ENCODE measurements at regions not wholly inside any gene's neighbourhood (a gene's known extent, or its start where the extent isn't known, plus 50 kb on each side); places are given as distances from the start of the nearest gene placed in this dataset.
"Not testable (repeated sequence)": the region's sequence is repeated elsewhere in the genome, so short reads cannot be mapped to it uniquely, and the experiment has no call there.

DNA sequence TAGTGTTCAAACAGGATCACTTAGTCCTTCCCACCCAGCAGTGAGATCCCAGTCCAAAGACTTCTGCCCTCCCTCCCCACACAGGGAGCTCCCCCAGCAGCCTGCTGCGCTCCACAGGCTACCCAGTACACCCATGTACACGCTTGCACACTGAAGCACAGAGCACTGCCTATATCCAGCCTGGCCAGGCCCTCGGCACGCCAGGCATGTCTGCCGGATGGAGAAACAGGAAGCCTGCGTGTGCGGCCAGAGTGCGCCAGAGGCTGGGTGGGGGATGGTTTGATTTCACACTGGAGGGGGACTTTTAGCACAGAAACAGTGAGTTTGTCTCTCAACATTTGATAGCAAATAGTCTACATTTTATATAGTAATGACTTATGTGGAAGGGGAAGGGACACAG lies 833.5 kb upstream of the IGFBP7 start:
- DNase-seq (ENCODE audit: low read depth) = peak; percentile 72
- TF ChIP-seq, protein P1, sequence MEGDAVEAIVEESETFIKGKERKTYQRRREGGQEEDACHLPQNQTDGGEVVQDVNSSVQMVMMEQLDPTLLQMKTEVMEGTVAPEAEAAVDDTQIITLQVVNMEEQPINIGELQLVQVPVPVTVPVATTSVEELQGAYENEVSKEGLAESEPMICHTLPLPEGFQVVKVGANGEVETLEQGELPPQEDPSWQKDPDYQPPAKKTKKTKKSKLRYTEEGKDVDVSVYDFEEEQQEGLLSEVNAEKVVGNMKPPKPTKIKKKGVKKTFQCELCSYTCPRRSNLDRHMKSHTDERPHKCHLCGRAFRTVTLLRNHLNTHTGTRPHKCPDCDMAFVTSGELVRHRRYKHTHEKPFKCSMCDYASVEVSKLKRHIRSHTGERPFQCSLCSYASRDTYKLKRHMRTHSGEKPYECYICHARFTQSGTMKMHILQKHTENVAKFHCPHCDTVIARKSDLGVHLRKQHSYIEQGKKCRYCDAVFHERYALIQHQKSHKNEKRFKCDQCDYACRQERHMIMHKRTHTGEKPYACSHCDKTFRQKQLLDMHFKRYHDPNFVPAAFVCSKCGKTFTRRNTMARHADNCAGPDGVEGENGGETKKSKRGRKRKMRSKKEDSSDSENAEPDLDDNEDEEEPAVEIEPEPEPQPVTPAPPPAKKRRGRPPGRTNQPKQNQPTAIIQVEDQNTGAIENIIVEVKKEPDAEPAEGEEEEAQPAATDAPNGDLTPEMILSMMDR (conservative IDR thresholded peaks at IDR 0.05; ENCODE audit: low read depth, low read length) = no peak

DNA sequence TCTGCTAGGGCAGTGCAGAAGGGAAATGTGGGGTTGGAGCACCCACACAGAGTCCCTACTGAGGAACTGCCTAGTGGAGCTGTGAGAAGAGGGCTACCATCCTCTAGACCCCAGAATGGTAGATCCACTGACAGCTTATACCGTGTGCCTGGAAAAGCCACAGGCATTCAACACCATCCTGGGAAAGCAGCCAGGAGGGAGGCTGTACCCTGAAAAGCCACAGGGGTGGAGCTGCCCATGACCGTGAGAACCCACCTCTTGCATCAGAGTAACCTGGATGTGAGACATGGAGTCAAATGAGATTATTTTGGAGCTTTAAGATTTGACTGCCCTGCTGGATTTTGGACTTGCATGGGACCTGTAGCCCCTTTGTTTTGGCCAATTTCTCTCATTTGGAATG lies 827.1 kb upstream of the IGFBP7 start:
- not testable (repeated sequence) for DNase-seq (ENCODE audit: low read depth); H3K4me3 ChIP-seq (ENCODE audit: low read depth, low read length)

More for the DNA sequence above, 833.5 kb upstream of the IGFBP7 start:
- no peak overlapping the region for H3K4me3 ChIP-seq (ENCODE audit: low read depth, low read length)

DNA sequence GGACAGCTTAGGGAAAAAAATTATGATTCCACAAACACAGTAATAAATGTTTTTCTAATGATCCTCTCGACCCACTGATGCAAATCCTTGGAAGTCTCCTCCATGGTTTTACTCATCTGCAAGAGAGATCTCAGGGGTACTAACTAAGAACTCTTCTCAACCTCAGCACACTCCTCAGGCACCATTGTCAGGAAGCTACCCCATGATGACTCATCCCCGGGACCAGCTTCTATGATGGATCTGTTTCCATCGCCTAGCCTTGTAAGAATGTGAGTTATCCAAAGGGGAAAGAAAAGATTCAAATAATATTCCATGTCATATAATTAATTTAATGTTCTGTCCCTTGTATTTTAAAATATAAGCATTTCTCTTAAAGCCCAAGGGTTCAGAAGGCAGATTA lies 816.1 kb upstream of the IGFBP7 start:
- TF ChIP-seq, protein P1 (conservative IDR thresholded peaks at IDR 0.05; ENCODE audit: low read depth, low read length) = no peak

DNA sequence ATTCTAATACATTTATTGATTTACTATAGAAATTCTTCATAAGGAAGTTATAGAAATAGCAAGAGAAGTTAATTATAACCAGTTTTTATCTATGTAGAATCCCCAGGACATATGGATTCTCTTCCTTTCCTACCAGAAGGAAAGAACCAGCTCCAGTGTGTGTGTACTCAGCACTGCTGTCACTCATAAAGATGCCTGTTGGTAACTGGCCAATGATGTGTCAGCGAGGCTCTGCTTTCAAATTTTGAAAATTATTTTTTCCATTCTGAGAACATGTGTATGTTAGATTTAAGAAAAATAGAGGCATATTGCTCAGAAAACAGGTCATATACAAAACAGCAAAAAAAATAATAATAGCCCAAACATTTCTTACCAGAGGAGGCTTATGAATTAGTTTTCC lies 814.8 kb upstream of the IGFBP7 start:
- no peak for DNase-seq (ENCODE audit: low read depth)
- TF ChIP-seq, protein P1 (conservative IDR thresholded peaks at IDR 0.05; ENCODE audit: low read depth, low read length) = no peak
- no peak overlapping the region for H3K4me3 ChIP-seq (ENCODE audit: low read depth, low read length)

More for the DNA sequence above, 816.1 kb upstream of the IGFBP7 start:
- no peak for DNase-seq (ENCODE audit: low read depth)
- H3K4me3 ChIP-seq (ENCODE audit: low read depth, low read length) = no peak overlapping the region

DNA sequence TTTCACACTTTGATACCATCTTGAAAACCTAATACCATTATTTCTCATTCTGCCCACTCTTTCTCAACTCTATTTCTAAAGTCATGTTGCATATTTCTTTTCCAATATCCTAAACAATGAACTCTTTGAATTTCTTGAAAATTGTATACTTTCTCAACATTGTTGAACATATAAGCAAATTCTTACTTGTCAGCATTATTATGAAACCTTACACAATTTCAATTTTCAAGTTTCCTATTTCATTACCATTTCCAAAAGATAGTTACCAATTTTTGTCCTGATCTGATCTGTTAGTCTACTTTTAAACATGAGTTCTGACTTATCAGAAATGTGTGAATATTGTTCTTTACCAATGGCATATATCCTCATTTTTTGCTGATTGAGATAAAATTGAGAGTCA lies 806.3 kb upstream of the IGFBP7 start:
- TF ChIP-seq, protein P1 (conservative IDR thresholded peaks at IDR 0.05; ENCODE audit: low read depth, low read length) = no peak
- no peak overlapping the region for H3K4me3 ChIP-seq (ENCODE audit: low read depth, low read length)
- no peak for DNase-seq (ENCODE audit: low read depth)

DNA sequence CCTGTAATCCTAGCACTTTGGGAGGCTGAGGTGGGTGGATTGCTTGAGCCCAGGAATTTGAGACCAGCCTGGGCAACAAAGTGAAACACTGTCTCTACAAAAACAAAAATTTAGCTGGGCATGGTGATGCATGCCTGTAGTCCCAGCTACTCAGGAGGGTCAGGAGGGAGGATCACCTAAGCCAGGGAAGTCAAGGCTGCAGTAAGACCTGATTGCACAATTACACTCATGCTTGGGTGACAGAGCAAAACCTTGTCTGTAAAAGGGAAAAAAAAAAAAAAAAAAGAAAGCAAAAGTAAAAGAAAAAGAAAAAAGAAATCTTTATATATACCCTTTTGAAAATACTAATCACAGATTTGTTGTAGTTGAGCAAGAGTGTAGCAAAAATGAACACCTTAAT lies 801.0 kb upstream of the IGFBP7 start:
- no peak overlapping the region for H3K4me3 ChIP-seq (ENCODE audit: low read depth, low read length)
- DNase-seq (ENCODE audit: low read depth) = no peak
- TF ChIP-seq, protein P1 (conservative IDR thresholded peaks at IDR 0.05; ENCODE audit: low read depth, low read length) = no peak

DNA sequence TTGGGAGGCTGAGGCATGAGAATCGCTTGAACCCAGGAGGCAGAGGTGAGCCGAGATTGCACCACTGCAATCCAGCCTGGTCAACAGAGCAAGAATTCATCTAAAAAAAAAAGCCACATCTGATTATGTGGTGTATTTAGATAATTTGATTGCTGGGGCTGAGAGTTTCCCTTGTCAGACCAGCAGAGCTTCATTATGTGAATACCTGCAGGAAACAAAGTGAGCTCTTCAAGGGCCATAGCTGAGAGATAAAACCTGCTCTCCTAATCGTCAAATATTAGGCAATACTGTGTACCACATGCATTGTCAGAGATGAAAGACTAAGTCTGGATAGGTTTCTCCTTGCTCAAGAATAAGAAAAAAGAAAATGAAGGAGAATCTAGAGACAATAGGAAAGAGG lies 800.0 kb upstream of the IGFBP7 start:
- DNase-seq (ENCODE audit: low read depth) = no peak
- no peak overlapping the region for H3K4me3 ChIP-seq (ENCODE audit: low read depth, low read length)
- TF ChIP-seq, protein P1 (conservative IDR thresholded peaks at IDR 0.05; ENCODE audit: low read depth, low read length) = no peak

DNA sequence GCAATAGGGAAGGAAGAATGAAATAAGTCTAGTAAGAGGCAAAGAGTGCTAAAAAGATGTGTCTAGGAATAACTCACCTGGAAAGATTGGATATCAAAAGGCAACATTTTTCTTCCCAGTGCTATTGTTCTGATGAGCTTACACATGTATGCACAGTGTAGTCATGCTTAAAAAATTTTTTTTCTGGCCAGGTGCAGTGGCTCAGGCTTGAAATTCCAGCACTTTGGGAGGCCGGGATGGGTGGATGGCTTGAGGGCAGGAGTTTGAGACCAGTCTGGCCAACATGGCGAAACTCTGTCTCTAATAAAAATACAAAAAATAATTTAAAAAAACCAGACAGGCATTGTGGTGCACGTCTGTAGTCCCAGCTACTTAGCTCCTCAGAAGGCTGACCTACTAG lies 795.8 kb upstream of the IGFBP7 start:
- no peak overlapping the region for H3K4me3 ChIP-seq (ENCODE audit: low read depth, low read length)
- TF ChIP-seq, protein P1 (conservative IDR thresholded peaks at IDR 0.05; ENCODE audit: low read depth, low read length) = no peak
- DNase-seq (ENCODE audit: low read depth) = no peak
